ENCODE measurements at regions not wholly inside any gene's neighbourhood (a gene's known extent, or its start where the extent isn't known, plus 50 kb on each side); places are given as distances from the start of the nearest gene placed in this dataset.

DNA sequence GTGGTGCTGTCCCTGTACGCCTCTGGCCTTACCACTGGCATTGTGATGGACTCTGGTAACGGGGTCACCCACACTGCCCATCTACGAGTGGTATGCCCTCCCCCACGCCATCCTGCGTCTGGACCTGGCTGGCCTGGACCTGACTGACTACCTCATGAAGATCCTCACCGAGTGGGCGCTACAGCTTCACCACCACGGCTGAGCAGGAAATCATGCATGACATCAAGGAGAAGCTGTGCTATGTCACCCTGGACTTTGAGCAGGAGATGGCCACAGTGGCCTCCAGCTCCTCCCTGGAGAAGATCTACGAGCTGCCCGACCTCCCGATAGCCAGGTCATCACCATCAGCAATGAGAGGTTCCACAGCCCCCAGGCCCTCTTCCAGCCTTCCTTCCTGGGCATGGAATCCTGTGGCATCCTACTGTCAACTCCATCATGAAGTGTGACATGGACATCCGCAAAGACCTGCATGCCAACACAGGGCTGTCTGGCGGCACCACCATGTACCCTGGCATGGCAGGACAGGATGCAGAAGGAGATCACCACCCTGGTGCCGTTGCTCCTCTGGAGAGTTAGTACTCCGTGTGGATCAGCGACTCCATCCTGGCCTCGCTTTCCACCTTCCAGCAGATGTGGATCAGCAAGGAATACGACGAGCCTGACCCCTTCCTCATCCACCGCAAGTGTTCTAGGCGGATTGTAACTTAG is 434.2 kb upstream of the RGMB start:
- 88% methylated on average over 20 of the region's 21 CpGs; no CpG with 5 or more reads in 1 of the 2 experiments for WGBS, 2 experiments (ENCODE audit: extremely low coverage in 1 of 2, insufficient coverage in 1 of 2, insufficient read length in 1 of 2, insufficient replicate concordance in 2 of 2, low coverage in 1 of 2, low lambda C conversion rate in 2 of 2, missing lambda C conversion rate in 1 of 2)
- Histone ChIP-seq H3K79me1 (ENCODE audit: low read depth, low read length) (no peaks in the 10 kb centered on the region), H3K27me3 (replicated peaks in 1 of 4; ENCODE audit: control insufficient read depth in 3 of 4, extremely low read depth in 1 of 4, insufficient read depth in 3 of 4, low read length in 3 of 4) (no peaks in the 10 kb centered on the region), H4K5ac (ENCODE audit: insufficient read length, low read depth, low read length) (no peak overlapping the region), H3K27ac (ENCODE audit: low read depth, low read length) (no peak overlapping the region), H2BK15ac (ENCODE audit: low read length) (no peak overlapping the region), H3K79me2 (ENCODE audit: control insufficient read depth in 1 of 2, insufficient read depth in 2 of 2, low read length in 2 of 2) (no peaks in the 10 kb centered on the region), H3K36me3 (ENCODE audit: control insufficient read depth in 2 of 4, insufficient read depth in 4 of 4, low read length in 3 of 4) (peaks cover 0 to 3% (median 0%) of the 10 kb centered on the region in 4 experiments; a peak in 1 of 8 replicates), H3K56ac (replicated peaks; ENCODE audit: insufficient read length, low read depth, low read length) (no peak overlapping the region), H2AFZ (ENCODE audit: low read length) (no peak overlapping the region), H2BK12ac (ENCODE audit: low read depth, low read length) (no peak overlapping the region), H3K9me3 (ENCODE audit: insufficient read depth in 2 of 2, low read depth in 1 of 2, low read length in 1 of 2) (peaks cover 6 to 11% of the 10 kb centered on the region in 2 experiments; a peak in 3 of 4 replicates), H3K14ac (ENCODE audit: insufficient read length) (no peak overlapping the region), H4K91ac (replicated peaks; ENCODE audit: insufficient read length, low read length) (no peak overlapping the region), H3K18ac (ENCODE audit: extremely low read depth, low read length) (no peak overlapping the region), H2BK20ac (ENCODE audit: low read length) (no peak overlapping the region), H2AK5ac (ENCODE audit: low read depth, low read length) (no peak overlapping the region), H3K23ac (ENCODE audit: insufficient read length) (no peak overlapping the region), H3K4me1 (replicated peaks in 1 of 4; ENCODE audit: control insufficient read depth in 3 of 4, insufficient read depth in 4 of 4, low read length in 3 of 4) (no peaks in the 10 kb centered on the region), H4K8ac (ENCODE audit: extremely low read depth, insufficient read depth, low read length) (no peak overlapping the region), H2BK5ac (ENCODE audit: low read depth, low read length) (no peak overlapping the region), H3K9ac (replicated peaks in 1 of 4; ENCODE audit: extremely low read depth in 1 of 4, low read depth in 3 of 4, low read length in 3 of 4) (no peak overlapping the region), H2BK120ac (replicated peaks; ENCODE audit: low read depth, low read length) (no peak overlapping the region), H3K4me2 (ENCODE audit: insufficient read depth in 1 of 2, low read depth in 2 of 2, low read length in 2 of 2) (no peak overlapping the region), H3K23me2 (ENCODE audit: low read depth, low read length) (no peaks in the 10 kb centered on the region), H4K20me1 (replicated peaks in 1 of 2; ENCODE audit: control insufficient read depth in 1 of 2, insufficient read depth in 2 of 2, low read length in 2 of 2) (no peaks in the 10 kb centered on the region), H3K4ac (replicated peaks; ENCODE audit: insufficient read length, low read depth, low read length) (no peak overlapping the region), H3K4me3 (ENCODE audit: extremely low read depth in 1 of 4, insufficient read depth in 2 of 4, low read depth in 3 of 4, low read length in 4 of 4) (no peak overlapping the region)
- TF ChIP-seq USF2 (IDR thresholded peaks at IDR 0.05; ENCODE audit: low read length) (no peak), MAFK (IDR thresholded peaks at IDR 0.05; ENCODE audit: low read depth, low read length) (no peak), NANOG (IDR thresholded peaks at IDR 0.05; ENCODE audit: insufficient read depth, low read depth, low read length, poor library complexity, severe bottlenecking) (no peak)
- CTCF ChIA-PET (ENCODE audit: partially characterized antibody) = interaction anchor here (1.6 kb wide), 1 partner anchor 430 kb away, joined by 4 read pairs; no protein-coding TSS in a partner anchor
- DNase-seq (ENCODE audit: low read depth in 1 of 2, low spot score in 2 of 2) (no peak), FAIRE-seq (no peak)
- POLR2A ChIA-PET (ENCODE audit: partially characterized antibody) = no interaction called here

All from H1 (cell line).